SJSA1 (cell line): ENCODE measurements at regions not wholly inside any gene's neighbourhood (a gene's known extent, or its start where the extent isn't known, plus 50 kb on each side); places are given as distances from the start of the nearest gene placed in this dataset.

ENCODE experiments used
- DNase-seq, 2 experiments: peaks; one replicate each; pipeline ENCODE4 v3.0.0-alpha.2; 2015 to 2020; ENCODE audit warnings: low spot score in 2 of 2, low read depth in 1 of 2
- H3K27ac ChIP-seq: fragments of 250-450 bp; sonication (Bioruptor Pico); 2 replicates; pipeline ENCODE4 v1.5.1; 2020; ENCODE audit warnings: mild to moderate bottlenecking, moderate library complexity
- H3K27me3 ChIP-seq: fragments of 250-450 bp; sonication (Bioruptor Pico); replicated peaks from 2 replicates; pipeline ENCODE4 v1.5.1; 2020; ENCODE audit warnings: mild to moderate bottlenecking, moderate library complexity
- H3K36me3 ChIP-seq: fragments of 250-450 bp; sonication (Bioruptor Pico); 2 replicates; pipeline ENCODE4 v1.5.1; 2020; ENCODE audit warnings: mild to moderate bottlenecking
- H3K4me1 ChIP-seq: fragments of 250-450 bp; sonication (Bioruptor Pico); replicated peaks from 2 replicates; pipeline ENCODE4 v1.6.1; 2021; ENCODE audit warnings: mild to moderate bottlenecking
- H3K4me3 ChIP-seq: fragments of 250-450 bp; sonication (Bioruptor Pico); 2 replicates; pipeline ENCODE4 v1.5.1; 2020; ENCODE audit warnings: mild to moderate bottlenecking
- H3K9me3 ChIP-seq: fragments of 250-450 bp; sonication (Bioruptor Pico); replicated peaks from 2 replicates; pipeline ENCODE4 v1.5.1; 2020; ENCODE audit warnings: mild to moderate bottlenecking

DNA sequence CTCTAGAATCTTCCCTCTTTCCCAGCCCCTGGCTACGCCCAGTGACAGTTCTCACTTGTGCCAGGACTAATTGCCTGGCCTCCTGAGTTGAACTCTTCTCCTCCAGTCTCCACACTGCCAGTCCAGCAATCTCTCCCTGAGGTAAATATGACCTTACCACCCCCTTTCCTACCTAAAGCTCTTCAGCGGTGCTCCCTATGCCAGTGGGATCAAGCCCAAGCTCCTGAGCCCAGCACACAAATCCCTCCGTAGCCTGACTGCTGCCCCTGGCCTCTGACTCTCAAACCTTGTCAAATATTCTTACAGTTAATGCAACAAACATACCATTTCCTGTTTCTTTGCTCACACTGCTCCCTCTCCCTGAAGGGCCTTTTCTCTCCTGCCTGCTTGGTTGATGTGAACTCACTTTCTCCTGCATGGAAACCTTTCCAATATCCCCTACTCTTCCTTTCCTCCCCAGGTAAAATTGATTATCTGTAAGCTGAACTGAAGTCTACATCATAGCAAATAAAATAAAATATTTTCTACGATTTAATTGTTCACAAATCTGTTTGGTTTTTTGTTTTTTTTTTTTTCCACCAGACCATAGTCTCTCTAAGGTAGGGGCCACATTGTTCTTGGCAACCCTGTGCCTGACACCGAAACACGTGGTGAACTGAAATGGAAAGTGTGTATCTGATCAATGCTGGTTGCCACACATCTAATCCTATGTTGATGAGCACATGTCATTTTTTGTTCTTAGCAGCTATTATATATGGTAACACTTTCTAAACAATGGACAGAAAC lies 147.5 kb downstream of the SLC38A6 start:
- no peaks in the 10 kb centered on the region for H3K9me3 ChIP-seq
- H3K4me1 ChIP-seq = peaks cover 7% of the 10 kb centered on the region
- no peaks in the 10 kb centered on the region for H3K36me3 ChIP-seq
- H3K4me3 ChIP-seq = no peak overlapping the region
- DNase-seq = peak in 1 of 2 experiments; percentile 23
- H3K27ac ChIP-seq = no peak overlapping the region
- H3K27me3 ChIP-seq = no peaks in the 10 kb centered on the region

DNA sequence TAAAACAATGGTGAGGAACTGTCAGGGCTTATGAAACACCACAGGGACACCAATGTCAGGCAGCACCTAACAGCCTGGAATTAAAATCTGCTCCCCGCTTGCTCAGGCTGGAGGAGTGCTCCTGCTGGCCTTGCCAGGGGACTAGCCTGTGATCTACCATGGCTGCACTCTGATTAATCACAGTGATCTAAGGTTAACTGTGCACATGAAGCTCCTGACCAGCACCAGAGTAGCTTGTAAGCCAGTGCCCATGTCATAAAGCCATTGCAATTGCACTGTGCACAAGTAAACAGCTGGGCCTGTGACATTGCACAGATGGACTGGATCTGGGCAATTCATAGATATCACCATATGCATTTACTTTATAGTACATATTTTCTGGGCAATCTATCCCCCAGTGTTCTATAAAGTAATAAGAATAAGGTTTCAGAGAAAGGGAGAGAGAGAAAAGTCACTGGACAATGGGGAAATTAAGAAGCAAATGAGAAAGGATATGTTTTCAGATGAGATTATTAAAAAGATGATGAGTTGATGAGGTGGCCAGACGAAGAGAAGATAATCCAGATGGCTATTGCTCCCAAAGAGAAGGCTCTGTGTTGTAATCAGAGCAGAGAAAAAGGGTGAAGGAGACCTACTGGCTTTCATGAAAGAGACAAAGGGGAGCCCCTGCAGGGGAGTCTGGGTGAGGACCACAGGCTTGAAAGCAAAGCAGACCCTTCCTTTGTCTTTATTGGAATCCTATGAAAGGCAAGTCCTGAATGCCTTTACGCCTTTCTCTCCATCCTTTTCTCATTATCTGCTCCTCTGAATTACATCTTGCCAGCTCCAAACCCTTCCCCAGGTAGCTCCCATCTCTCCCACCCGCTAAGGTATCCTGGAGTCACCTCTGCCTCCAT lies 145.8 kb downstream of the SLC38A6 start:
- Histone ChIP-seq H3K36me3 (no peaks in the 10 kb centered on the region), H3K9me3 (no peaks in the 10 kb centered on the region), H3K4me1 (peaks cover 7% of the 10 kb centered on the region), H3K4me3 (no peak overlapping the region), H3K27ac (no peak overlapping the region), H3K27me3 (no peaks in the 10 kb centered on the region)
- DNase-seq = no peak

- H3K27ac ChIP-seq = no peak overlapping the region
Measured at GRCh38 chr14:61125867-61126572, 145.0 kb downstream of the SLC38A6 start.

GRCh38 chr14:61125041-61125866 lies 144.2 kb downstream of the SLC38A6 start:
- Histone ChIP-seq H3K4me3 (no peak overlapping the region), H3K36me3 (no peaks in the 10 kb centered on the region), H3K4me1 (peaks cover 7% of the 10 kb centered on the region), H3K27me3 (no peaks in the 10 kb centered on the region), H3K9me3 (no peaks in the 10 kb centered on the region), H3K27ac (no peak overlapping the region)
- no peak for DNase-seq

More at GRCh38 chr14:61125867-61126572, 145.0 kb downstream of the SLC38A6 start:
- H3K27me3 ChIP-seq = no peaks in the 10 kb centered on the region
- H3K4me1 ChIP-seq = peaks cover 7% of the 10 kb centered on the region
- DNase-seq = no peak
- H3K9me3 ChIP-seq = no peaks in the 10 kb centered on the region
- H3K4me3 ChIP-seq = no peak overlapping the region
- no peaks in the 10 kb centered on the region for H3K36me3 ChIP-seq

DNA sequence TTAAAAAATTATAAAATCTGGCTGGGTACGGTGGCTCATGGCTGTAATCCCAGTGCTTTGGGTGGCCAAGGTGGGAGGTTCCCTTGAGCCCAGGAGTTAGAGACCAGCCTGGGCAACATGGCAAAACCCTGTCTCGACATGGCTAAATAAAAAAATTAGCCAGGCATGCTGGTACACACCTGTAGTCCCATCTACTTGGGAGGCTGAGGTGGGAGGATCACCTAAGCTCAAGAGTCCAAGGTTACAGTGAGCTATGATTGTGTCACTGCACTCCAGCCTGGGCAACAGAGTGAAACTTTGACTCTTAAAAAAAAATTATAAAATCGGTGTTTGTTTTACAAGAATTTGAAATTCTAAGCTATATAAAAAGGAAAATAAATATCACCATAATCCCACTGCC lies 141.8 kb downstream of the SLC38A6 start:
- Histone ChIP-seq H3K36me3 (no peaks in the 10 kb centered on the region), H3K27ac (no peak overlapping the region), H3K4me1 (no peaks in the 10 kb centered on the region; the same call in 1 of the 2 replicates), H3K4me3 (no peak overlapping the region), H3K9me3 (no peaks in the 10 kb centered on the region), H3K27me3 (no peaks in the 10 kb centered on the region)
- DNase-seq = no peak

DNA sequence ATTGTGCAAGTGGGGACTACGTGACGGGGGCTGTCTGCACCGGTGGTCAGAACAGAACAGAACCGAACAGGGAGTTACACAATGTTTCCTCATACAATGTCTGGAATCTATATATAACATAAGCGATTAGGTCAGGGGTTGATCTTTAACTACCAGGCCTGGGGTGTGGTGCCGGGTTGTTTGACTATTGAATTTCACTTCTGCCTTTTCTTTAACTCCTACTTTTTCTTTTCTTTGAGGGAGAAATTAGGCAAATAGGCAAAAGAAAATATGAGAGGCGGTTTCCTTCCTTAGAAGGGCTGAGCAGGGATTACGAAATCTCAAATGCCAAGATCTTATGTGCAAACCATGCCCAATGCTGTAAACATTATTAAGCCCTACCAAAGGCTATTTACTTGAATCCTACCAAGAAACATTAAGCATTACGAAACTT lies 140.3 kb downstream of the SLC38A6 start:
- Histone ChIP-seq H3K27me3 (no peaks in the 10 kb centered on the region), H3K4me3 (no peak overlapping the region), H3K27ac (no peak overlapping the region), H3K36me3 (no peaks in the 10 kb centered on the region), H3K4me1 (no peaks in the 10 kb centered on the region), H3K9me3 (no peaks in the 10 kb centered on the region)
- no peak for DNase-seq

DNA sequence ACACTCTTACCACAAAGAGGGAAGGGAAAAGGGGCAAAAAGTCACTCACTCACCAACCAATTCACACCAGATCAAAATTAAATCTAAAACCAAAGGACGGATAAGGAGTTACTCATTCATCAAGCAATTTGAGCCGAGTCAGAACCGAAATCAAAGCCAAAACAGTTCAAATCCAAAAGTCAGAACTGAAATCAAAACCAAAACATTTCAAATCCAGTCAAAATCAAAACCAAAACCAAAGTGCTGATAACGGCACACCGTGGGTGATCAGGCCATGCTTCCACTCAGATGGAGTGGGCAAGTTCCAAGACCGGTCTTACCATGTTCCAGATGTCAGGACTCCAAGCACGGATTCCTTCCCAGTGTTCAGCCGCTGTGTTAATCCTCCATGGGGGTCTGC lies 139.5 kb downstream of the SLC38A6 start:
- Histone ChIP-seq H3K27ac (no peak overlapping the region), H3K4me3 (no peak overlapping the region), H3K36me3 (no peaks in the 10 kb centered on the region), H3K9me3 (no peaks in the 10 kb centered on the region), H3K4me1 (no peaks in the 10 kb centered on the region), H3K27me3 (no peaks in the 10 kb centered on the region)
- no peak for DNase-seq

DNA sequence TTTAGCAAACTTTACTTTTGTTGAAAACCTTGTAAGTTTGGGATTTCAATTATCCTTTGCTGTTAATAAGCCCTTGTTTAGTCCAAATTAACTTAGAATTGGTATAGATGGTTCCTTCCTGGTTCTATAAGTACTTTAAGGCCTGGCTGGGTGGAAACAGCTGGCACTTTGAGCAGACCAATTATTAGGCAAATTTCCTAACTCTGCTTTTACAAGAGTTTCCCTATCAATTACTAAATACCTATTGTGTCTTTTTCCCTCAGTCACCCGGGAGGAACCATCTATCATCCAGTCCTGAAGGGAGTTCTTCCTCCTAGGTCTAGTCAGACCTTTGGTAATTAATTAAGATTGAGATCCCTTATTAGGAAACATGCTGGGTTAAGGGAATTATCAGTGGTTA lies 138.0 kb downstream of the SLC38A6 start:
- H3K4me3 ChIP-seq = no peak overlapping the region
- no peaks in the 10 kb centered on the region for H3K27me3 ChIP-seq
- H3K36me3 ChIP-seq = no peaks in the 10 kb centered on the region
- H3K4me1 ChIP-seq = no peaks in the 10 kb centered on the region
- no peak overlapping the region for H3K27ac ChIP-seq
- DNase-seq = no peak
- no peaks in the 10 kb centered on the region for H3K9me3 ChIP-seq

GRCh38 chr14:61116369-61116768 lies 135.3 kb downstream of the SLC38A6 start:
- Histone ChIP-seq H3K4me1 (peaks cover 7% of the 10 kb centered on the region), H3K27me3 (no peaks in the 10 kb centered on the region), H3K9me3 (no peaks in the 10 kb centered on the region), H3K36me3 (no peaks in the 10 kb centered on the region), H3K4me3 (no peak overlapping the region), H3K27ac (no peak overlapping the region)
- DNase-seq = no peak

- no peak overlapping the region for H3K4me3 ChIP-seq
- no peak overlapping the region for H3K27ac ChIP-seq
- H3K36me3 ChIP-seq = no peaks in the 10 kb centered on the region
- H3K4me1 ChIP-seq = peaks cover 22% of the 10 kb centered on the region
- no peaks in the 10 kb centered on the region for H3K9me3 ChIP-seq
- H3K27me3 ChIP-seq = no peaks in the 10 kb centered on the region
- no peak for DNase-seq
Measured at GRCh38 chr14:61113561-61114225, 132.6 kb downstream of the SLC38A6 start.

- no peak overlapping the region for H3K4me3 ChIP-seq
Measured at GRCh38 chr14:61112506-61112905, 131.5 kb downstream of the SLC38A6 start.

DNA sequence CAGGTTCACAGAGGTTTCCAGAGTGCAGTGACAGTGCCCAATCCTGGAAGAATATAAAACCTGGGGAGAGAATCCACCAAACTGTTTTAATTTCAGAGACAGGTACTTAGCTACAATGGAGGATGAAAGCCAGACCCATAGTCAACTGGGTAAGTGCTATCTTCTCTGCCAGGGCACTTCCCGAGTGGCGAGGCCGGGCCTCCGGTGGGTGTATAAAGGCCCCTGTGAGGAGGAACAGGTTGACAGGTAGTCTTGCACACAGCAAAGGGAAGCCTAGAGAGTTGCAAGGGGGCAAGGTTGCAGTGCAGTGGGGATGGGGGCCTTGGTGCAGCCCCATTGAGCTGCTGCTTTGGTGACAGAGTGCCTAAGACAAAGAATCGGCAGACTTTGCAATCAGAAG lies 130.7 kb downstream of the SLC38A6 start:
- H3K36me3 ChIP-seq = no peaks in the 10 kb centered on the region
- no peak overlapping the region for H3K4me3 ChIP-seq
- peaks cover 22% of the 10 kb centered on the region for H3K4me1 ChIP-seq
- no peak for DNase-seq
- H3K9me3 ChIP-seq = no peaks in the 10 kb centered on the region
- peak overlapping the region; percentile 58 for H3K27ac ChIP-seq
- no peaks in the 10 kb centered on the region for H3K27me3 ChIP-seq

More at GRCh38 chr14:61112506-61112905, 131.5 kb downstream of the SLC38A6 start:
- Histone ChIP-seq H3K9me3 (no peaks in the 10 kb centered on the region), H3K27me3 (no peaks in the 10 kb centered on the region), H3K36me3 (no peaks in the 10 kb centered on the region), H3K27ac (no peak overlapping the region), H3K4me1 (peaks cover 22% of the 10 kb centered on the region)
- DNase-seq = no peak
